HG03442 (cell line): ENCODE measurements at regions not wholly inside any gene's neighbourhood (a gene's known extent, or its start where the extent isn't known, plus 50 kb on each side); places are given as distances from the start of the nearest gene placed in this dataset.

Experiments
- ATAC-seq: cut with Tn5 transposase; IDR thresholded peaks from one replicate; pipeline ENCODE4 v1.9.1; 2021; ENCODE audit warnings: mild to moderate bottlenecking, moderate library complexity; ENCODE audit not compliant: unreplicated experiment

DNA sequence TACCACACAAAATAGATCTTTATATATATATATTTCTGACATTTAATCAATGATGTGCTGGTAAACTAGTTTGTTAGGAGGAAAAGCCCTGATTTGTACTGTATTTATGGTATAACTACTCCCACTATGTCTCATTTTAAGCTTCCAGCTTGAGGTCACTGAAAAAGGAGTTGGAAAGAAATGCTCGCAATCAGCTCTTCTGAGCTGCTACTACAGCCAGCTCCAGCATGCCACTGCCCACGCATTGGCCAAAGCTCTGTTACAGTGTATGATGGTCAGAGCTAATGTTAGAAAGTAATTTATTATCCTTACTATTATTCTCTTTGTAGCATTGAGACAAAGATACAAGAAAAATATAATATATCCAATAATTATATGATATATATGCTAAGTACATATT is 55.0 kb upstream of the PCED1B start:
- no peak for ATAC-seq

DNA sequence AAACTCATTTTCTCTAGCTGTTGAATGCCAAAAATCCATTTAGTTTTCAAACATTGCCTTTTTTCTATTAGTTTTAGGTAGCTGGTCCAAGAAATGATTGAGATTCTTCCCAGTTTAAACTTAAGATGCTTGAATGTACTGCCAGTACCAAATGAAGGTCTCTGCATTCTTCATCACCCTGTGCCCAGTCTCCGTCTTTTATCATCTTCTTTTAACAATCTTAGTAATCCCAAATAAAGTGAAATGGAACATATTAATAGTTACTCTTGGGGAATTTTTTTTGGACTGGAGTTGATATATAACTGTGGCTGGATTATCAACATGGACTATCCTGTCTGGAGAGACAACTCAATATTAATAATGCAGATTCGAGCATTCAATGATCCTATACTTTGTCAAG is 54.1 kb upstream of the PCED1B start:
- ATAC-seq, result no peak

DNA sequence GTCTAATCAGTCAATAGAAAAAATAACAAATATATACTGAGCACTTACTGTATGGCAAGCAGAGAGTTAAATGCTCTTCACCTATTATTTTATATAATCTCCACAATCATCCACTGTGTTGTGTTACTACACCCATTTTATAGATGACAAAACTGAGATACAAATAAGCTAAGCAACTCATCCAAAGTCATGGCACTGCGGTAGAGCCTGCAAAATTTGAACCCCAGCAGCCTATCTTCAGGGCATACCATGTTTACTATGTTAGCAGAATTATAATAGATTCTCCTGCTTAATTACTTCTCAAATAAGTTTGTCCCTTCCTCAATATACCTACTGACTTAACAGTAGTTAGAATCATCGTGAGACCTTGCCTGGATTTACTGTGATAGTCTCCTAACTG is 53.6 kb upstream of the PCED1B start:
- ATAC-seq, result no peak

DNA sequence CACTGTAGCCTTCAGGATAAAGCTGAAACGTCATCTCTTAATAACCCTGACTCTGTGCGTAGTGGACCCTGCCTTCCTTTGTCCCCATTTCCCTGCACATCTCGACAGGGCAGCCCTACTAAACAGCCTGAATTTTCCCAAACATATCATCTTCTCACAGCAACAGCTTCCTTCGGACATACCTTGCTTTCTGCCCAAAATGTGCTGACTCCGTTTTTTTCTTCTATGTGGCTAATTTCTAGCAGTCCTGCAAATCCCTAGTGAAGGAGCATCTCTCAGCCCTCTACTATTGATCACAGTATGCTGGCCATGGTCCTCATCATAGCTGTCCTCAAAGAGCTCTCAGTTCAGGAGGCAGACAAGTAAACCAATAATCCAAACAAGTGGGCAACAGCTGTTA is 53.1 kb upstream of the PCED1B start:
- ATAC-seq, result no peak
